HepG2 (cell line): ENCODE measurements at regions not wholly inside any gene's neighbourhood (a gene's known extent, or its start where the extent isn't known, plus 50 kb on each side); places are given as distances from the start of the nearest gene placed in this dataset.

Experiments used
- AGO2 ChIP-seq: fragments of 200-400 bp; formaldehyde crosslinking; optimal IDR thresholded peaks from 2 replicates; pipeline ENCODE3; 2017; ENCODE audit warnings: mild to moderate bottlenecking, low read depth, low read length, moderate library complexity
- ARID4A ChIP-seq: sonication (generic); formaldehyde crosslinking; IDR thresholded peaks from 2 replicates; pipeline ENCODE4 v1.5.0; 2020; ENCODE audit warnings: mild to moderate bottlenecking, missing genetic modification reagents, borderline replicate concordance
- CBX2 ChIP-seq, 2 experiments: fragments of 200-600 bp in 1 of 2; sonication (generic); formaldehyde crosslinking in 1 of 2; IDR thresholded peaks; 2 replicates each; pipeline versions ENCODE4 v1.7.0 to v1.8.1; 2018 to 2022; ENCODE audit warnings: low read depth in 2 of 2, low read length in 1 of 2, mild to moderate bottlenecking in 1 of 2, missing genetic modification reagents in 1 of 2
- CHD2 ChIP-seq: IDR thresholded peaks from 2 replicates; pipeline ENCODE4 v1.6.1; 2011; ENCODE audit warnings: low read depth, low read length, improper control_type of control experiment
- GLMP ChIP-seq: sonication (generic); formaldehyde crosslinking; IDR thresholded peaks from 2 replicates; pipeline ENCODE4 v1.9.0; 2021; ENCODE audit warnings: missing genetic modification reagents, mild to moderate bottlenecking, borderline replicate concordance
- IRX3 ChIP-seq: sonication (generic); formaldehyde crosslinking; IDR thresholded peaks from 2 replicates; pipeline ENCODE4 v1.8.1; 2023; ENCODE audit warnings: mild to moderate bottlenecking, low read depth, missing genetic modification reagents, borderline replicate concordance
- LCORL ChIP-seq, 2 experiments: fragments of 450-650 bp in 1 of 2; sonication (generic) in 1 of 2; formaldehyde crosslinking in 1 of 2; IDR thresholded peaks; 2 replicates each; pipeline versions ENCODE4 v1.5.0 to v1.6.1; 2017 to 2020; ENCODE audit warnings: antibody characterized with exemption in 1 of 2, missing genetic modification reagents in 1 of 2
- SP140L ChIP-seq: sonication (generic); formaldehyde crosslinking; IDR thresholded peaks from 2 replicates; pipeline ENCODE4 v1.4.0; 2020; ENCODE audit warnings: missing genetic modification reagents, borderline replicate concordance
- TCF12 ChIP-seq, 2 experiments: fragments of 450-650 bp in 1 of 2; sonication (generic) in 1 of 2; formaldehyde crosslinking in 1 of 2; IDR thresholded peaks; 2 replicates each; pipeline versions ENCODE4 v1.6.1 to v1.8.0; 2017 to 2022; ENCODE audit warnings: antibody characterized with exemption in 1 of 2, mild to moderate bottlenecking in 1 of 2, missing genetic modification reagents in 1 of 2, moderate library complexity in 1 of 2
- ZBTB44 ChIP-seq: sonication (generic); formaldehyde crosslinking; IDR thresholded peaks from 2 replicates; pipeline ENCODE4 v1.4.0; 2020; ENCODE audit warnings: missing genetic modification reagents
- ZNF275 ChIP-seq: sonication (generic); formaldehyde crosslinking; IDR thresholded peaks from 2 replicates; pipeline ENCODE4 v1.8.0; 2022; ENCODE audit warnings: missing genetic modification reagents, mild to moderate bottlenecking, inconsistent platforms, borderline replicate concordance
- ZNF280B ChIP-seq: sonication (generic); formaldehyde crosslinking; IDR thresholded peaks from 2 replicates; pipeline ENCODE4 v1.5.0; 2020; ENCODE audit warnings: missing genetic modification reagents, mild to moderate bottlenecking, borderline replicate concordance
- ZNF629 ChIP-seq: sonication (generic); formaldehyde crosslinking; conservative IDR thresholded peaks from 2 replicates; pipeline ENCODE4 v1.5.0; 2020; ENCODE audit warnings: missing genetic modification reagents
- ZNF746 ChIP-seq: sonication (generic); formaldehyde crosslinking; IDR thresholded peaks from 2 replicates; pipeline ENCODE4 v1.8.0; 2022; ENCODE audit warnings: mild to moderate bottlenecking, missing genetic modification reagents
- ZNF850 ChIP-seq: sonication (generic); formaldehyde crosslinking; conservative IDR thresholded peaks from 2 replicates; pipeline ENCODE4 v1.9.0; 2021; ENCODE audit warnings: mild to moderate bottlenecking, missing genetic modification reagents

GRCh38 chr10:78756604-78757343, 312.0 kb upstream of the ZMIZ1 start (continued):
- TF ChIP-seq ZBTB44 (CRISPR knock-in tag) (no peak), LCORL (IDR thresholded peaks at IDR 0.05) (no peak), LCORL (CRISPR knock-in tag; IDR thresholded peaks at IDR 0.05) (peak; percentile 56; the same call in 1 of the 2 replicates), ZNF280B (CRISPR knock-in tag) (no peak), ZNF746 (CRISPR knock-in tag) (no peak), ZNF629 (CRISPR knock-in tag) (no peak), IRX3 (CRISPR knock-in tag) (no peak), ZNF275 (no peak), SP140L (no peak), ARID4A (no peak), GLMP (CRISPR knock-in tag) (no peak), ZNF850 (CRISPR knock-in tag) (no peak), CHD2 (no peak), CBX2 (IDR thresholded peaks at IDR 0.05; ENCODE audit: low read depth, low read length) (no peak), CBX2 (CRISPR knock-in tag; IDR thresholded peaks at IDR 0.05; ENCODE audit: low read depth) (0 out of 2 replicates have a peak, but pooled peaks have one; percentile 55), AGO2 (no peak), TCF12 (IDR thresholded peaks at IDR 0.05) (no peak), TCF12 (CRISPR knock-in tag; IDR thresholded peaks at IDR 0.05) (no peak)
